ENCODE measurements at regions not wholly inside any gene's neighbourhood (a gene's known extent, or its start where the extent isn't known, plus 50 kb on each side); places are given as distances from the start of the nearest gene placed in this dataset.

GRCh38 chr2:188016917-188017316 lies 274.8 kb upstream of the GULP1 start:
- dilution Hi-C loops (cut with HindIII; ENCODE audit: low sequenced_read_pairs, unreplicated experiment), result no loop called here
- H4K91ac ChIP-seq (ENCODE audit: insufficient read depth, low read depth, low read length), result no peak overlapping the region
- no peak overlapping the region for H3K23ac ChIP-seq (ENCODE audit: low read depth, low read length)
- H3K27ac ChIP-seq (ENCODE audit: insufficient read depth, low read length), result no peak overlapping the region
- BruUV-seq (replicated peaks), result no TSS peak
- in situ Hi-C loops (cut with MboI; ENCODE audit: low sequenced_read_pairs), result no loop called here
- ChIA-PET POLR2A (ENCODE audit: unreplicated experiment) (no interaction called here), CTCF (no interaction called here)
- H2BK20ac ChIP-seq (ENCODE audit: low read depth, low read length), result no peak overlapping the region
- no peak overlapping the region for H4K5ac ChIP-seq (ENCODE audit: low read depth, low read length)
- TF ChIP-seq MXI1 (IDR thresholded peaks at IDR 0.05; ENCODE audit: borderline replicate concordance, low read depth, low read length) (no peak), NFE2L2 (IDR thresholded peaks at IDR 0.05; ENCODE audit: low read depth, low read length) (no peak), CEBPB (IDR thresholded peaks at IDR 0.05; ENCODE audit: low read depth, low read length) (no peak), SMC3 (IDR thresholded peaks at IDR 0.05; ENCODE audit: low read depth, low read length) (no peak), USF2 (IDR thresholded peaks at IDR 0.05; ENCODE audit: low read depth, low read length) (no peak), MAFK (IDR thresholded peaks at IDR 0.05; ENCODE audit: low read depth, low read length) (no peak), POLR2A (IDR thresholded peaks at IDR 0.05; ENCODE audit: low read depth, low read length) (no peak), RAD21 (IDR thresholded peaks at IDR 0.05; ENCODE audit: low read length) (no peak), MAZ (IDR thresholded peaks at IDR 0.05; ENCODE audit: borderline replicate concordance, low read depth, low read length) (no peak), BHLHE40 (IDR thresholded peaks at IDR 0.05; ENCODE audit: low read depth, low read length) (no peak), RCOR1 (IDR thresholded peaks at IDR 0.05; ENCODE audit: insufficient replicate concordance, low read length) (no peak), CHD1 (IDR thresholded peaks at IDR 0.05; ENCODE audit: low read depth, low read length) (no peak)
- TF ChIP-seq, protein P1, sequence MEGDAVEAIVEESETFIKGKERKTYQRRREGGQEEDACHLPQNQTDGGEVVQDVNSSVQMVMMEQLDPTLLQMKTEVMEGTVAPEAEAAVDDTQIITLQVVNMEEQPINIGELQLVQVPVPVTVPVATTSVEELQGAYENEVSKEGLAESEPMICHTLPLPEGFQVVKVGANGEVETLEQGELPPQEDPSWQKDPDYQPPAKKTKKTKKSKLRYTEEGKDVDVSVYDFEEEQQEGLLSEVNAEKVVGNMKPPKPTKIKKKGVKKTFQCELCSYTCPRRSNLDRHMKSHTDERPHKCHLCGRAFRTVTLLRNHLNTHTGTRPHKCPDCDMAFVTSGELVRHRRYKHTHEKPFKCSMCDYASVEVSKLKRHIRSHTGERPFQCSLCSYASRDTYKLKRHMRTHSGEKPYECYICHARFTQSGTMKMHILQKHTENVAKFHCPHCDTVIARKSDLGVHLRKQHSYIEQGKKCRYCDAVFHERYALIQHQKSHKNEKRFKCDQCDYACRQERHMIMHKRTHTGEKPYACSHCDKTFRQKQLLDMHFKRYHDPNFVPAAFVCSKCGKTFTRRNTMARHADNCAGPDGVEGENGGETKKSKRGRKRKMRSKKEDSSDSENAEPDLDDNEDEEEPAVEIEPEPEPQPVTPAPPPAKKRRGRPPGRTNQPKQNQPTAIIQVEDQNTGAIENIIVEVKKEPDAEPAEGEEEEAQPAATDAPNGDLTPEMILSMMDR (conservative IDR thresholded peaks at IDR 0.05; ENCODE audit: low read depth, low read length), result no peak
- H2BK5ac ChIP-seq (ENCODE audit: low read depth, low read length, poor library complexity, severe bottlenecking), result no peak overlapping the region
- H3K27me3 ChIP-seq (ENCODE audit: control insufficient read depth, insufficient read depth, low read length), result no peaks in the 10 kb centered on the region
- H2BK120ac ChIP-seq (ENCODE audit: low read depth, low read length), result no peak overlapping the region
- no peak overlapping the region for H3K18ac ChIP-seq (ENCODE audit: low read depth, low read length)
- intact Hi-C loops (cut with micrococcal nuclease), result no loop called here
- H3K9ac ChIP-seq (ENCODE audit: low read depth, low read length), result no peak overlapping the region
- DNase-seq, result no peak
- no peak overlapping the region for H3K14ac ChIP-seq (replicated peaks; ENCODE audit: low read depth, low read length)
- peaks cover 2% of the 10 kb centered on the region; the same call in 1 of the 2 replicates for H3K9me3 ChIP-seq (ENCODE audit: control insufficient read depth, insufficient read depth, low read length)
- no peak overlapping the region for H3K56ac ChIP-seq (ENCODE audit: extremely low read depth, insufficient read depth, low read length)
- H2BK15ac ChIP-seq (ENCODE audit: low read depth, low read length), result no peak overlapping the region
- no peaks in the 10 kb centered on the region for H4K20me1 ChIP-seq (ENCODE audit: insufficient read depth, low read length)
- H3K4me3 ChIP-seq (ENCODE audit: insufficient read depth, low read depth, low read length), result no peak overlapping the region
- no peaks in the 10 kb centered on the region for H3K36me3 ChIP-seq (ENCODE audit: control insufficient read depth, insufficient read depth, low read length)
- no peak overlapping the region for H3K4me2 ChIP-seq (ENCODE audit: low read depth, low read length)
- no peak for ATAC-seq (ENCODE audit: low read depth)
- H3K9me1 ChIP-seq (ENCODE audit: insufficient read depth, low read length), result no peaks in the 10 kb centered on the region
- H3K4ac ChIP-seq (ENCODE audit: low read depth, low read length), result no peak overlapping the region
- H2AFZ ChIP-seq (replicated peaks; ENCODE audit: low read length, poor library complexity), result no peak overlapping the region
- no peak overlapping the region for H2AK5ac ChIP-seq (ENCODE audit: low read depth, low read length)
- H3K4me1 ChIP-seq (ENCODE audit: control insufficient read depth, insufficient read depth, low read length), result no peaks in the 10 kb centered on the region
- H4K8ac ChIP-seq (ENCODE audit: low read depth in 2 of 2, low read length in 2 of 2), result no peak overlapping the region
- no CpG with 5 or more reads among the region's 3 CpGs for WGBS, 2 experiments (ENCODE audit: extremely low coverage in 2 of 2, insufficient read length in 1 of 2)
- H2AK9ac ChIP-seq (replicated peaks; ENCODE audit: low read depth, low read length, poor library complexity), result no peak overlapping the region
- no peaks in the 10 kb centered on the region for H3K79me1 ChIP-seq (ENCODE audit: low read depth in 1 of 2, low read length in 2 of 2)
